ENCODE measurements at regions not wholly inside any gene's neighbourhood (a gene's known extent, or its start where the extent isn't known, plus 50 kb on each side); places are given as distances from the start of the nearest gene placed in this dataset.

DNA sequence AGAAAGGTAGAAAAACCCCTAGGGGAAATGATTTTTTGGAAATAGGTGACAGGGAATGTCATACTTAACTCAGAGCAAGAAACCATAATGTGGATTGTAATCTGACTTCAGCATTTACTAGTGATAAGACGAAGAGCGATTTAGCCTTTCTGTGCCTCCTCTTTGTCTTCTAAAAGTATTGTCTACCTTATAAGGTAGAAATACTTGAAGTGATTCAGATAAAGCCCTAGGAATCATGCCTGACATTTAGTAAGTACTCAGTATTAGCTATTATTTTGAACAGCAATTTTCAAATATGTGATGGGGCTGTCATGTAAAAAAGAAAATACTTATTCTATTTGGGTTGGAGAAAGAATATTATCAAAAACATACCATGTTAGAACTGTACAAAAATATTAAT is 525.9 kb upstream of the EYS start:
- no peak overlapping the region for H3K4ac ChIP-seq (replicated peaks; ENCODE audit: insufficient read length, low read depth, low read length)
- no peaks in the 10 kb centered on the region for H3K23me2 ChIP-seq (ENCODE audit: low read depth, low read length)
- no peak overlapping the region for H3K4me3 ChIP-seq (ENCODE audit: extremely low read depth in 1 of 4, insufficient read depth in 2 of 4, low read depth in 3 of 4, low read length in 4 of 4)
- TF ChIP-seq, protein P1, sequence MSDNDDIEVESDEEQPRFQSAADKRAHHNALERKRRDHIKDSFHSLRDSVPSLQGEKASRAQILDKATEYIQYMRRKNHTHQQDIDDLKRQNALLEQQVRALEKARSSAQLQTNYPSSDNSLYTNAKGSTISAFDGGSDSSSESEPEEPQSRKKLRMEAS (IDR thresholded peaks at IDR 0.05) = no peak
- TF ChIP-seq ZNF274 (IDR thresholded peaks at IDR 0.05; ENCODE audit: borderline replicate concordance, extremely low read depth, low read length) (no peak), EZH2 (IDR thresholded peaks at IDR 0.05; ENCODE audit: low read depth, low read length, severe bottlenecking) (no peak)
- no peak overlapping the region for H2BK5ac ChIP-seq (ENCODE audit: low read depth, low read length)
- H3K23ac ChIP-seq (ENCODE audit: insufficient read length) = no peak overlapping the region
- H3K36me3 ChIP-seq (ENCODE audit: control insufficient read depth in 2 of 4, insufficient read depth in 4 of 4, low read length in 3 of 4) = no peaks in the 10 kb centered on the region
- no peaks in the 10 kb centered on the region for H3K9me3 ChIP-seq (ENCODE audit: insufficient read depth in 2 of 2, low read depth in 1 of 2, low read length in 1 of 2)
- WGBS, 2 experiments (ENCODE audit: extremely low coverage in 1 of 2, insufficient coverage in 1 of 2, insufficient read length in 1 of 2, insufficient replicate concordance in 2 of 2, low coverage in 1 of 2, low lambda C conversion rate in 2 of 2, missing lambda C conversion rate in 1 of 2) = 38% methylated on average over 2 of the region's 2 CpGs; no CpG with 5 or more reads in 1 of the 2 experiments
- H4K5ac ChIP-seq (ENCODE audit: insufficient read length, low read depth, low read length) = no peak overlapping the region
- no peak overlapping the region for H4K8ac ChIP-seq (ENCODE audit: extremely low read depth, insufficient read depth, low read length)
- DNase-seq (ENCODE audit: low read depth in 1 of 2, low spot score in 2 of 2) (no peak), FAIRE-seq (no peak)
- no peak overlapping the region for H2BK120ac ChIP-seq (replicated peaks; ENCODE audit: low read depth, low read length)
- ChIA-PET POLR2A (ENCODE audit: partially characterized antibody) (no interaction called here), CTCF (ENCODE audit: partially characterized antibody) (no interaction called here)
- H3K79me1 ChIP-seq (ENCODE audit: low read depth, low read length) = no peaks in the 10 kb centered on the region
- no peak overlapping the region for H2BK12ac ChIP-seq (ENCODE audit: low read depth, low read length)
- no peak overlapping the region for H3K56ac ChIP-seq (replicated peaks; ENCODE audit: insufficient read length, low read depth, low read length)
- H2BK20ac ChIP-seq (ENCODE audit: low read length) = no peak overlapping the region
- no peak overlapping the region for H3K9ac ChIP-seq (replicated peaks in 1 of 4; ENCODE audit: extremely low read depth in 1 of 4, low read depth in 3 of 4, low read length in 3 of 4)
- no peak overlapping the region for H3K27ac ChIP-seq (ENCODE audit: low read depth, low read length)
- no peaks in the 10 kb centered on the region for H3K79me2 ChIP-seq (ENCODE audit: control insufficient read depth in 1 of 2, insufficient read depth in 2 of 2, low read length in 2 of 2)
- H4K20me1 ChIP-seq (replicated peaks in 1 of 2; ENCODE audit: control insufficient read depth in 1 of 2, insufficient read depth in 2 of 2, low read length in 2 of 2) = no peaks in the 10 kb centered on the region
- H3K27me3 ChIP-seq (replicated peaks in 1 of 4; ENCODE audit: control insufficient read depth in 3 of 4, extremely low read depth in 1 of 4, insufficient read depth in 3 of 4, low read length in 3 of 4) = no peaks in the 10 kb centered on the region
- no peak overlapping the region for H2BK15ac ChIP-seq (ENCODE audit: low read length)
- H2AK5ac ChIP-seq (ENCODE audit: low read depth, low read length) = no peak overlapping the region
- H3K18ac ChIP-seq (ENCODE audit: extremely low read depth, low read length) = no peak overlapping the region
- no peak overlapping the region for H4K91ac ChIP-seq (replicated peaks; ENCODE audit: insufficient read length, low read length)
- no peak overlapping the region for H2AFZ ChIP-seq (ENCODE audit: low read length)
- H3K4me1 ChIP-seq (replicated peaks in 1 of 4; ENCODE audit: control insufficient read depth in 3 of 4, insufficient read depth in 4 of 4, low read length in 3 of 4) = no peaks in the 10 kb centered on the region
- H3K14ac ChIP-seq (ENCODE audit: insufficient read length) = no peak overlapping the region
- no peak overlapping the region for H3K4me2 ChIP-seq (ENCODE audit: insufficient read depth in 1 of 2, low read depth in 2 of 2, low read length in 2 of 2)

Measured in H1 (cell line).